Tibial nerve (tissue), 4 donors: ENCODE measurements at regions not wholly inside any gene's neighbourhood (a gene's known extent, or its start where the extent isn't known, plus 50 kb on each side); places are given as distances from the start of the nearest gene placed in this dataset.

Source experiments
- DNase-seq, 2 donors: peaks; one replicate each; pipeline ENCODE4 v3.0.0-alpha.2; 2019; ENCODE audit warnings: low spot score in 2 of 2
- H3K27ac ChIP-seq, 4 donors: fragments of 200-600 bp; sonication (generic) in 3 of 4; one replicate each; pipeline ENCODE4 v1.5.1; 2017 to 2019; ENCODE audit warnings: mild to moderate bottlenecking in 1 of 4
- H3K27me3 ChIP-seq, 2 donors: fragments of 200-600 bp; sonication (generic) in 1 of 2; one replicate each; pipeline versions ENCODE4 v1.5.1 to v1.6.0; 2017 to 2019
- H3K36me3 ChIP-seq, 3 donors: fragments of 200-600 bp; sonication (generic); one replicate each; pipeline ENCODE4 v1.5.1; 2018 to 2019
- H3K4me1 ChIP-seq, 4 donors: fragments of 200-600 bp; sonication (generic) in 3 of 4; one replicate each; pipeline ENCODE4 v1.5.1; 2017 to 2019
- H3K4me3 ChIP-seq, 4 donors: fragments of 200-600 bp; sonication (generic) in 3 of 4; one replicate each; pipeline ENCODE4 v1.5.1; 2017 to 2019; ENCODE audit warnings: mild to moderate bottlenecking in 1 of 4, moderate library complexity in 1 of 4
- H3K9me3 ChIP-seq, 4 donors: fragments of 200-600 bp; sonication (generic) in 3 of 4; one replicate each; pipeline ENCODE4 v1.5.1; 2017 to 2019
- EP300 ChIP-seq, 2 donors: sonication (generic); formaldehyde crosslinking; IDR thresholded peaks; one replicate each; pipeline ENCODE4 v1.6.1; 2017; ENCODE audit warnings: antibody characterized with exemption in 2 of 2, mild to moderate bottlenecking in 1 of 2
- POLR2A ChIP-seq, 2 donors: fragments of 450-650 bp; IDR thresholded peaks; one replicate each; pipeline ENCODE4 v1.6.1; 2017; ENCODE audit warnings: antibody characterized with exemption in 2 of 2, mild to moderate bottlenecking in 2 of 2, moderate library complexity in 2 of 2
- WGBS, 2 donors: methylation state at CpG; one replicate each; pipeline ENCODE4 v1.1.5; 2018; 5-methylcytosine and 5-hydroxymethylcytosine counted together
- TF ChIP-seq, protein P1 (sequence below), 5 experiments: fragments of 200-600 bp in 3 of 5; fragments of 450-650 bp in 2 of 5; sonication (generic) in 3 of 5; IDR thresholded peaks; one replicate each; pipeline ENCODE4 v1.5.1; 2016 to 2019; ENCODE audit warnings: antibody characterized with exemption in 5 of 5, mild to moderate bottlenecking in 3 of 5, moderate library complexity in 2 of 5

DNA sequence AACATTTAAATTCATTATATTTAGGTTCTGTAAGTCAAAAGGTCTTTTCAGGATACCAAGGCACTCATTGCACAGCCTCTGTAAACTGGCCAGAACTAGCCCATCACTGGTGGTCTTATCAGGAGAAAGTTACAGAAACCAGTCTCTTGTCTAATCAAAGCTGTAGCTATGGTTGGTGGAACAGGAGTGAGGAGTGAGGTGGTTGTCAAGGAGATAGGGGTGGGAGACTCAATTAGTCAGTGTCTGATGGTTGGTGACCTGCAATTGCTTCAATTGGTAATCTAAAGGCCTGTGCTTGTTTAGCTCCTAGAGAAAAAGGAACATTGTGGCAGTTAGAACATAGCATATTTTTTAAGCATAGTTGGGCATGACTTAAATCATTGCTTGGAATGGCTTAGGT, 458.6 kb upstream of the CDH2 start:
- TF ChIP-seq POLR2A (IDR thresholded peaks at IDR 0.05) = no peak
- TF ChIP-seq EP300 (IDR thresholded peaks at IDR 0.05) = no peak
- TF ChIP-seq, protein P1, sequence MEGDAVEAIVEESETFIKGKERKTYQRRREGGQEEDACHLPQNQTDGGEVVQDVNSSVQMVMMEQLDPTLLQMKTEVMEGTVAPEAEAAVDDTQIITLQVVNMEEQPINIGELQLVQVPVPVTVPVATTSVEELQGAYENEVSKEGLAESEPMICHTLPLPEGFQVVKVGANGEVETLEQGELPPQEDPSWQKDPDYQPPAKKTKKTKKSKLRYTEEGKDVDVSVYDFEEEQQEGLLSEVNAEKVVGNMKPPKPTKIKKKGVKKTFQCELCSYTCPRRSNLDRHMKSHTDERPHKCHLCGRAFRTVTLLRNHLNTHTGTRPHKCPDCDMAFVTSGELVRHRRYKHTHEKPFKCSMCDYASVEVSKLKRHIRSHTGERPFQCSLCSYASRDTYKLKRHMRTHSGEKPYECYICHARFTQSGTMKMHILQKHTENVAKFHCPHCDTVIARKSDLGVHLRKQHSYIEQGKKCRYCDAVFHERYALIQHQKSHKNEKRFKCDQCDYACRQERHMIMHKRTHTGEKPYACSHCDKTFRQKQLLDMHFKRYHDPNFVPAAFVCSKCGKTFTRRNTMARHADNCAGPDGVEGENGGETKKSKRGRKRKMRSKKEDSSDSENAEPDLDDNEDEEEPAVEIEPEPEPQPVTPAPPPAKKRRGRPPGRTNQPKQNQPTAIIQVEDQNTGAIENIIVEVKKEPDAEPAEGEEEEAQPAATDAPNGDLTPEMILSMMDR (IDR thresholded peaks at IDR 0.05) = no peak
- no peak for DNase-seq
- H3K27ac ChIP-seq = no peak overlapping the region
- H3K4me1 ChIP-seq = no peaks in the 10 kb centered on the region
- no peaks in the 10 kb centered on the region for H3K36me3 ChIP-seq
- no peak overlapping the region for H3K4me3 ChIP-seq
- H3K9me3 ChIP-seq = no peaks in the 10 kb centered on the region
- no peaks in the 10 kb centered on the region for H3K27me3 ChIP-seq

DNA sequence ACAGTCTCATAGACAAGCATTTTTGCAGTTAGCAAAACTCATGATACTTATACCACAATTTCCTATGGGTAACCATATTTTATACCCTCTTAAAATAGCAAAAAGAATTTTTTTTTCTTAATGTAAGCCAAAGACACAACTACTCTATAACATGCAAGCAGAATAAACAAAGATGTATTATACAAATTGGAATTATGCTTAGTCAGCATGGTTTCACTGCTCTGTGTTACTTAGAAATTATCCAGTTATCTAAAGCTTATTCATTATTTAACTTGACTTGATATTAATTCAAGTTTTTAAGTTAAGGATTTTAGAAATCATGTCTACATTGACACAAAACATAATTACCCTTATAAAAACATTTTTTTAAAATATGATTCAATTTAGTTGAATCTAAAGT, 449.8 kb upstream of the CDH2 start:
- H3K9me3 ChIP-seq = no peaks in the 10 kb centered on the region
- no peak for DNase-seq
- H3K27me3 ChIP-seq = no peaks in the 10 kb centered on the region
- no peak overlapping the region for H3K27ac ChIP-seq
- TF ChIP-seq POLR2A (IDR thresholded peaks at IDR 0.05) (no peak), EP300 (IDR thresholded peaks at IDR 0.05) (no peak)
- TF ChIP-seq, protein P1 (IDR thresholded peaks at IDR 0.05) = no peak
- H3K4me3 ChIP-seq = no peak overlapping the region
- H3K36me3 ChIP-seq = no peaks in the 10 kb centered on the region
- H3K4me1 ChIP-seq = no peaks in the 10 kb centered on the region

DNA sequence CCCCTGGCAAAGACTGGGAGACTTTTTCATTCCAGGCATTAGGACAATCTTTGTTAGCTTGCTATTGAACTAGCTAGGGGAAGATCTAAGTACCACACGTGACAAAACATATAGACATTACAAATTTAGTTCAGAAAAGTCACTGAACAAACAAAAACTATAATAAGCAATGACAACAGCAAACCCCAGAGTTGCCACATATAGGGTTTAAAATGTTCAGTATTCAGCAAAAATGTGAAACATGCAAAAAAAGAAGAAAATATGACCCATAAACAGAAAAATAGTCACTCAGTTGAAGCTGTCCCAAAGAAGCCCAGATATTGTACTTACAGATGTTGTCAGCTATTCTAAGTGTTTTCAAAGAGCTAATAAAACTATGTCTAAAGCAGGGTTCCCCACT, 431.1 kb upstream of the CDH2 start:
- Histone ChIP-seq H3K9me3 (no peaks in the 10 kb centered on the region), H3K27me3 (no peaks in the 10 kb centered on the region), H3K4me3 (no peak overlapping the region), H3K36me3 (no peaks in the 10 kb centered on the region), H3K4me1 (no peaks in the 10 kb centered on the region), H3K27ac (no peak overlapping the region)
- DNase-seq = no peak
- WGBS, 2 donors = 38 to 58% methylated on average over 1 of the region's 1 CpG
- TF ChIP-seq POLR2A (IDR thresholded peaks at IDR 0.05) (no peak), EP300 (IDR thresholded peaks at IDR 0.05) (no peak)
- TF ChIP-seq, protein P1 (IDR thresholded peaks at IDR 0.05) = no peak

DNA sequence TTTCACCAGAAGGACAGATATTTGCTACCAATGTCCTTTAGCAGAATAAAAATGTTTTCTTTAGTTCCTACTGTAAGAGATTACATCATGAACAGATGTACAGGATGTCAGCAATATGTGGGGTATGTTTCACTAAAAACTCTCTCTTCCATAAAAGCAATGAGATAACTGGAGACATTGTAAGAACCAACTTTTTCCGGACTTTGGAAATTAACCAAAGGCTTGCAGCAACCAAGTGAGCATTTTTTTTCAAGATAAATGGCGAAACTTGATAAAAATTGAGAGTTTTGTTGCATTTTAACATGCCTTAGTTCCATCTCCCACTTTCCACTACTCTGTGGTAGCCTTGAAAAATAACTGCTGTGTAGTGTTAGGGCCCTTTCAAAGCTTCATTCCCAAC, 429.8 kb upstream of the CDH2 start:
- Histone ChIP-seq H3K27ac (no peak overlapping the region), H3K4me1 (no peaks in the 10 kb centered on the region), H3K36me3 (no peaks in the 10 kb centered on the region), H3K9me3 (no peaks in the 10 kb centered on the region), H3K27me3 (no peaks in the 10 kb centered on the region), H3K4me3 (no peak overlapping the region)
- 64 to 65% methylated on average over 2 of the region's 2 CpGs for WGBS, 2 donors
- no peak for TF ChIP-seq EP300 (IDR thresholded peaks at IDR 0.05)
- TF ChIP-seq, protein P1 (IDR thresholded peaks at IDR 0.05) = no peak
- TF ChIP-seq POLR2A (IDR thresholded peaks at IDR 0.05) = no peak
- DNase-seq = no peak

DNA sequence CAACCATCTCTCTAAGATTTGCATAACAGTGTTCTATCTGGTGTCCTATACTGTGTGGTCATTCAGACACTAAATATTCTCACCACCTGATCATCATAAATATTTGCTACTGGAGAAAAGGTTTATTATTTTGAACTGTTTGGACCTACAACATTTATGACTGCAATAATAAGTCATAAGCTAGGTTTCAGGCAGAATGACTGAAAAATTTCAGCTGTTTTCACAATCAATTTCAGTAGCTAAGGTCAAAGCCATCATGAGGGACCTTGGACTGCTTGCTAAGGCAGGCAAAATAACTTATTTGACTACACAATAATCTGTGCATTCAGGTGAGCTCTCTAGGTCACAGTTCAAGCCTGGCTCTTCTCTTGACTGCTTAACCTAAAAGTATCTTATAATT, 425.5 kb upstream of the CDH2 start:
- Histone ChIP-seq H3K4me1 (no peaks in the 10 kb centered on the region), H3K9me3 (peaks cover 0 to 20% (median 0%) of the 10 kb centered on the region in 4 donors), H3K27ac (no peak overlapping the region), H3K4me3 (no peak overlapping the region), H3K36me3 (no peaks in the 10 kb centered on the region), H3K27me3 (no peaks in the 10 kb centered on the region)
- DNase-seq = no peak
- no peak for TF ChIP-seq EP300 (IDR thresholded peaks at IDR 0.05)
- TF ChIP-seq, protein P1 (IDR thresholded peaks at IDR 0.05) = no peak
- no peak for TF ChIP-seq POLR2A (IDR thresholded peaks at IDR 0.05)
